ENCODE measurements at regions not wholly inside any gene's neighbourhood (a gene's known extent, or its start where the extent isn't known, plus 50 kb on each side); places are given as distances from the start of the nearest gene placed in this dataset.
"Not testable (repeated sequence)": the region's sequence is repeated elsewhere in the genome, so short reads cannot be mapped to it uniquely, and the experiment has no call there.

GRCh38 chr7:93830141-93830925, 60.2 kb downstream of the TFPI2 start:
- no peak for DNase-seq

GRCh38 chr7:93828260-93828659, 62.3 kb downstream of the TFPI2 start:
- DNase-seq: no peak

DNA sequence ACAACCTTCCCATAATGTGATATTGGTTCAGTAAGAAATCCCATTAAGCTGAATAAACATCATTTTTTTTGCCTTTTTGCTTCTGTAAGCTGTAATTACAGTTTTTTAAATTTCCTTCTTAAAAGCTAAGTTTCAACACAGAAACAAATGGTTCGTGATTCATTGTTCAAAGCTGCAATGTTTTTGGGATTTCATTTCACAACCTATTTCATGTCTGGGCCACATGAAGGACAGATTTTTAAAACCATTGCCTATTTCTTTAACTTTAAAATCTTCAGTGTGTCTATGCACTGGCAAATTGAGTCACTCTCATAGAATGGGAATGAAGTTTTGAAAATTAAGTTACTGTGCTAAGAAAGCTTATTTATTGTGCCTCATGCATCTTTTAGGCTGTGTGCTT, 66.9 kb downstream of the TFPI2 start:
- no peak for DNase-seq

- no peak for DNase-seq
Observed at GRCh38 chr7:93821463-93821862, 69.1 kb downstream of the TFPI2 start.

GRCh38 chr7:93819699-93820098, 70.9 kb downstream of the TFPI2 start:
- no peak for DNase-seq

DNA sequence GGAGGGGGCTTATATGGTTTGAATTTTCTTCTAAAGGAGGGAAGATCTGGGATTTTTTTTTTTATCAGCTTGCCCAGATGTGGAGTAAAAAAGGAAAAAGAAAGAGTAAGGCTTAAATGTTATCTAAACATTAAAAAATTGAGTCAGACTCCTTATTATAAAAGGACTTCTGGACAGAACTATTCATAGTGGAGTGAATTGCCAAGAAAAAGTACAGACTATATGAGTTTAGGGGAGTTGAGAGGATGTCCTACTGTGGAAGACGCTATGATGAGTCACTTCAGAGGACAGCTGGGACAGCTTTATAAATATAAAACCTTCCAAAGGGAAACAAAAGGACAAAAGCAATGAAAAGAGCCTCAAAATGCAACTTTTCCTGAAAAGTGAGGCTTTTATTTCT, 73.0 kb downstream of the TFPI2 start:
- DNase-seq: no peak

DNA sequence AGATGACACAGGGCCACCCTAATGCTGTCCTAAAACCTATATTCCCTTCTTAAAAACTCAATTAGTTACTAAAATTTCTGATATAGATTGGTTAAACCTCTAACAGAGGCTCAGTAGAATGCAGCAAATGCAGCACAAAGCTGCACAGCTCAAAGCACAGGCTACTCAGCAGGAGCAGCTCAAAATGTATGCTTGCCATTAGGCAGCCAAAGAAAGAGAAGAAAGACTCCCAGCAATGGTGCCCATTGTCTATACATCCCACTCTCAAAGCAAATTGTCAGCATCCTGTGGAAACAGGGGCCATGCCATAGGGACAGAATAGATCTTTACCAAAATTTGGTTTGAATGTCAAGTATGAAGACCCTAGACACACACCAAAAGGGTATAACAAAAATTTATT, 73.5 kb downstream of the TFPI2 start:
- no peak for DNase-seq

DNA sequence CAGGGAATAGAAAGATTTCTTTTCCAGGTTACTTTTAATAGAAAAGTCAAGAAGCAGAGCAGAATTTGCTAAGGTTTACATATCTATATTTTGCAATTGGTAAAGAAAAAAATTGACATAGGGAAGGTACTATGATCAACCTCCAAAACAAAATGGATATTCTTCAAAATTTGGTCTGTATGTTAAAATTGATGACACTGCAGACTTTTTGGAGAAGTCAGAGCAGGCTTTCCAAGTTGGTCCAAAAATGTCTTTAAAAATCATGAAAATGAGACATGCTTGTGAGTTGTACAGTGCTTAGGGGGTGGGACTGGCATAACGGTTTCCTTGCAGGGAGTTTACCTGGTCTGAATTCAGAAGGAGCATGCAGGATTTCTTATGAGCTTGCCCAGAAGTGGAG, 77.0 kb downstream of the TFPI2 start:
- DNase-seq: no peak

DNA sequence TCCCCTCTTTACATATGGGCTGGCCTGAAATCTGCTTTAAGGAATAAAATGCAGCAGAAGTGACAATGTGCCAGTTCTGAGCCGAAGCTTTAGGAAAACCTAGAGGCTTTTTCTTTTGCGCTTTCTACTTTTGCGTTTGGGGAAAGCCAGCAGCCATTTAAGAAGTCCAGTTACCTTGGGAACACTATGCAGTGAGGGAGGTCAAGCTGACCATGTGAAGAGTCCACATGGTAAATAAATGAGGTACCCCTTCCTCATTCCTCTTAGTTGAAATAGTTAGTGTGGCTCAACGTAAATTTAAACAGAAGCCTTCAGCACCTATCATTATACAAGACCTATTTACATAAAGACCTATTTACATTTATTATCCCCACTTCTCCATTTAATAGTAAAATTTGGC, 78.5 kb downstream of the TFPI2 start:
- DNase-seq: no peak

DNA sequence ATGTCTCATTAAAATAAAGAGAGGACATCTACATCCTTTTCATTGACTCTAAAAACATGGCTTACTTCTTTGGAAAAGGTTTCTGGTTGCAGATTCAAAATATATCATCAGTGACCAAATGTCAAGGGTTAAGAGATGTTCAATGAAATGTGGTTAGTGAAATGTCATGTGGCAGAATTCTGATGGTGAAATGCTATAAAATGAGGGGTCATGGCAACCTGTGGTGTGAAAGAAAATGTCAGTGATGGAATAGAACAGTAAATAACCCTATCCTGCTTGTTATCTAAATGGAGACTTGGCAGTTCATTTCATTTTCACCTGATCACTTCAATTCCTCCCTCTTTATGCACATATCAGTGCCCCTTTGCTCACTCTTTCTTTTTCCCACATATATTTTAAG, 79.4 kb downstream of the TFPI2 start:
- DNase-seq: no peak

DNA sequence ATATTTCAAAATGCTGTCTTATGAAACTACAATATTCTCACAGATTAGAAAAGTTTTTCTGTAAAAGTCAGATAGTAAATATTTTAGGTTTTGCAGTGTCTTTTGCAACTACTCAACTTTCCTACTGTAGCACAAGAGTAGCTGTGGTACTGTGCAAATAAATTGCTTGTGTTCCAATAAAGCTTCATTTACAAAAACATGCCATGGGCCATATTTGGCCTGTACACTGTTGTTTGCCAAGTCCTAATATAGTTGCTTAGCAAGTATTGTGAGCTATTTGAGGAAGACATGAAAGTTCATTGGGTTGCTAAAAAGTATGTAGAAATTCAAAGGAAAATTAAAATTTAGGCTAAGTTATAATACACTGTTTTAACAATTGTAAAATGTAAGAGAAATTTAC, 80.0 kb downstream of the TFPI2 start:
- no peak for DNase-seq

GRCh38 chr7:93804726-93805125, 85.8 kb downstream of the TFPI2 start:
- no peak for DNase-seq

GRCh38 chr7:93799750-93800357, 90.7 kb downstream of the TFPI2 start:
- DNase-seq: peak; percentile 16 to 50

DNA sequence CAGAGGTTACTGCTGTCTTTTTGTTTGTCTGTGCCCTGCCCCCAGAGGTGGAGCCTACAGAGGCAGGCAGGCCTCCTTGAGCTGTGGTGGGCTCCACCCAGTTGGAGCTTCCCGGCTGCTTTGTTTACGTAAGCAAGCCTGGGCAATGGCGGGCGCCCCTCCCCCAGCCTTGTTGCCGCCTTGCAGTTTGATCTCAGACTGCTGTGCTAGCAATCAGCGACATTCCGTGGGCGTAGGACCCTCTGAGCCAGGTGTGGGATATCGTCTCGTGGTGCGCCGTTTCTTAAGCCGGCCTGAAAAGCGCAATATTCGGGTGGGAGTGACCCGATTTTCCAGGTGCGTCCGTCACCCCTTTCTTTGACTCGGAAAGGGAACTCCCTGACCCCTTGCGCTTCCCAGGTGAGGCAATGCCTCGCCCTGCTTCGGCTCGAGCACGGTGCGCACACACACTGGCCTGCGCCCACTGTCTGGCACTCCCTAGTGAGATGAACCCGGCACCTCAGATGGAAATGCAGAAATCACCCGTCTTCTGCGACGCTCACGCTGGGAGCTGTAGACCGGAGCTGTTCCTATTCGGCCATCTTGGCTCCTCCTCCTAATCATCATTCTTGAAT, 97.4 kb downstream of the TFPI2 start:
- DNase-seq: not testable (repeated sequence)

DNA sequence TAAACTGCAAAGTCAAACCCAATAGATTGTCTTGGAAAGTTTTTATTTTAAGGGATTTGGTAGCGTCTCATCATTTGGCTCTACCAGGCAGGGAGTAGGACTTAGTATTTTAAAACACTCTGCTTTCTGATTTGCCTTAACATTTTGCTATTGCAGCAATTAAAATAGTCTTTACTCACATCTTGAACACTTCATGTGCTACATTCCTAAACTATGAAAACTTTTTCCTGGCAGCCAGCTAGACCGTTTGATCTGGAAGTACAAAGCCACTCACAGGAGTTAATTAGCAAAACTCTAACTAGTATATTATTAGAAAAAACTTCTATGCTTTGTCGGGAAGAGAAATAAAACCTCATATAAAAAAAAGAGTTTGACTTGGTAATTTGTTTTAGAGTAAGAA, 111.4 kb downstream of the TFPI2 start:
- no peak for DNase-seq

GRCh38 chr7:93778384-93778783, 112.2 kb downstream of the TFPI2 start:
- DNase-seq: no peak

DNA sequence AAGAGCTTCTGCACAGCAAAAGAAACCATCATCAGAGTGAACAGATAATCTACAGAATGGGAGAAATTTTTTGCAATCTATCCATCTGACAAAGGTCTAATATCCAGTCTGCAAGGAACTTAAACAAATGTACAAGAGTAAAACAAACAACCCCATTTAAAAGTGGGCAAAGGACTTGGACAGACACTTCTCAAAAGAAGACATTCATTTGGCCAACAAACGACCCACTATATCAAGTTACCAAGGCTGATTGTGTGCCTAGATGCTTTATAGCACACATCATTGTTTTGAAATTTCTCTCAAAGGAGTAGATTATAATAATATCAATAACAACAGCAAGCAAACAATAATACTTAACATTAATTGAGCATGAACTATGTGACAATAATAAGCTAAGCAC, 117.1 kb downstream of the TFPI2 start:
- no peak for DNase-seq

- DNase-seq: no peak
Observed at GRCh38 chr7:93765475-93765874, 125.1 kb downstream of the TFPI2 start.

DNA sequence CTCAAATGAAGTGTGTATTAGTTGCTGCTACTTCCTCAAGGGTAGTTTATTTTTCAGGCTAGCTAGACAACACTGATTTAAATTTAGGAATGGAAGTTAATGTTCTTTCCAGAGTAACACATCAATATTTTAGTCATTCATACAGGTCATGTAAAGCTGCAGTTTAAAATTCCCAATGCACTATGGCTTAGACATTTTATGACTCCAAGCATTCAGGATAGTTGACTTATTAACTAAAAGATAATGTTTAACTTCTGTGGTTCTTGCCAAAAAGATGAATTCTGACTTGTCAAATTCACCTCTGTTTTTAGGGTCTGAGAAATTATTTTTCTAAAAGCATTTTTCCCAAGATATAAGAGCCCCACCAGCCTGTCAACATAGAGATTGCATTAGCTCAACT, 131.9 kb downstream of the TFPI2 start:
- DNase-seq: no peak

- no peak for DNase-seq
Observed at GRCh38 chr7:93757426-93757825, 133.1 kb downstream of the TFPI2 start.

GRCh38 chr7:93756890-93757289, 133.7 kb downstream of the TFPI2 start:
- no peak for DNase-seq

DNA sequence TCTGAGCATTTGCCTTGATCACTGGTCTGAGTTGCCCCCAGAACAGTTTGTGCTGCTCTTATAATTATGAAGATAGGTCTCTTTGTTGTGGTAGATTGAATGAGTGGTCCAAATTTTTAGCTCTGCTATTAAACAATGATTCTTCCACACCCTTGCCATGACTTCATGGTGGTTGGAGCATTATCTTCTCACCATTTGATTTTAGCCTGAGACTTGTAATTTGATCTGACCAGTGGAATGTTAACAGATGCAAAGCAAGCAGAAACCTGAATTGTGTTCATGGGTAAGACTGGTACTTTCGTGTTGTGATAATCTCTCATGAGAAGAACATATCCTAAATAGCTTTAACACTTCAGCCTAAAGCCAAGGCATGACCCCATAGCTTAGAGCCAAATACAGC, 139.1 kb downstream of the TFPI2 start:
- peak in 1 of 2 experiments; percentile 2 for DNase-seq

GRCh38 chr7:93750986-93751385, 139.6 kb downstream of the TFPI2 start:
- no peak for DNase-seq

DNA sequence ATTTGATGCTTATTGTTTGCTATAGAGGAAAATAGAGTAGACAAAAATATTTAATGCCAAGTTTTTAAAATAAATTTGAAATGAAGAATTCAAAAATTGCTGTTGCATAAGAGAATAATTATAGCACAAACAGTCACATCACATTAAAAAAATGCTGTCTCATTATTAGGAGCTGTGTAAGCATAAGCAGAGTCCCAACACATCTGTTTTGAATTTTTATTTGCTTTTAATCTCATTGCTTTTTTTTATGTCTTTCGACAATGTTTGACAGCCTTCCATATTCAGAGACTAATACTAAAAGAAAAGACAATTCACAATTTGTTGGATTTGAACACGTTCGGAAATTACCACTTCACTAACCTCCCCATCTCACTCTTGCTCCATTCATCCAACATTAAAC, 143.5 kb downstream of the TFPI2 start:
- DNase-seq: no peak
